Choroid plexus epithelial cell (primary cell): ENCODE measurements at regions not wholly inside any gene's neighbourhood (a gene's known extent, or its start where the extent isn't known, plus 50 kb on each side); places are given as distances from the start of the nearest gene placed in this dataset.

Experiments used
- DNase-seq: peaks from one replicate; pipeline ENCODE4 v3.0.0-alpha.2; 2010; ENCODE audit warnings: low read depth
- H3K4me3 ChIP-seq: 2 replicates; pipeline ENCODE4 v1.5.1; 2011; ENCODE audit warnings: low read depth, mild to moderate bottlenecking, control low read depth, low read length, moderate library complexity
- CTCF ChIP-seq: conservative IDR thresholded peaks from 2 replicates; pipeline ENCODE4 v1.5.1; 2011; ENCODE audit warnings: low read depth, mild to moderate bottlenecking, control low read depth, inconsistent platforms, low read length, moderate library complexity

GRCh38 chr7:13414661-13415107, 574.8 kb downstream of the ETV1 start:
- no peak overlapping the region for H3K4me3 ChIP-seq
- DNase-seq, result peak; percentile 31
- TF ChIP-seq CTCF, result no peak

DNA sequence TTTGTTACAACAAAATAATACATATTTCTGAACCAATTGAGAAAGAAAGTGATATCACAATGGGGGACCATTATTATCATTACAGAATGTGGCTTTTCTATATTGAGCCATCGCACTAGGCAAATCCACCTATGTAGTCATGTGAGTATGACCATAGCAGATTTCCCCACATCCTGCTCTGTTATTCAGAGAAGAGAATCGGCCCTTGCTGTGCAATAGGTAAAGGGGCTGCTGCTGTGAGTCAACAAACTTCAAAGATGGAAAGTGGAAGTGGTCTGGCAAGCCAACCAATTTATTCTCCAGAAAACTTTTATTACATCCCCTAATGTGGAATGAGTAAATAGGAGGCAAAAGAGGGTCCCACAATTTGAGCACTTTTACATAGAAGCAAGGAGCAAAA, 573.4 kb downstream of the ETV1 start:
- no peak for TF ChIP-seq CTCF
- peak; percentile 4 for DNase-seq
- no peak overlapping the region for H3K4me3 ChIP-seq

DNA sequence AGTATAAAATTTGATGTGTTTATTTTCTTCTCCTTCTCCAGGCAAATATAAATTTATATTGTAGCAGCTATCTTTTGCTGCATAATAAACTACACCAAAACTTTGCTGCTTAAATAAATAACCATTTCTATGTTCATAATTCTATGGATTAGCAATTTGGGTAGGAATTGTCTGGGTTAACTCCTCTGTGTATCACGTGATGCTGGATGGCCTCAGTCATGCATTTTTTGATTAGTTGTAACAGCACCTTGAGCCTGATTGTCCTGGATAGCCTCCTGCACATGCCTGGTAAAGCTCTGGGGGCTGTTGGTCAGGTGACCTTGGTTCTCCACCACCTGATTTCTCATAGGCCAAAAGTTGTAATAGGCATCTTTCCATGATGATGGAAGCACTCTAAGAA, 572.9 kb downstream of the ETV1 start:
- no peak for TF ChIP-seq CTCF
- no peak for DNase-seq

GRCh38 chr7:13420726-13421125, 568.7 kb downstream of the ETV1 start:
- no peak for DNase-seq
- no peak overlapping the region for H3K4me3 ChIP-seq
- TF ChIP-seq CTCF, result no peak

More for the DNA sequence above, 572.9 kb downstream of the ETV1 start:
- H3K4me3 ChIP-seq, result no peak overlapping the region

DNA sequence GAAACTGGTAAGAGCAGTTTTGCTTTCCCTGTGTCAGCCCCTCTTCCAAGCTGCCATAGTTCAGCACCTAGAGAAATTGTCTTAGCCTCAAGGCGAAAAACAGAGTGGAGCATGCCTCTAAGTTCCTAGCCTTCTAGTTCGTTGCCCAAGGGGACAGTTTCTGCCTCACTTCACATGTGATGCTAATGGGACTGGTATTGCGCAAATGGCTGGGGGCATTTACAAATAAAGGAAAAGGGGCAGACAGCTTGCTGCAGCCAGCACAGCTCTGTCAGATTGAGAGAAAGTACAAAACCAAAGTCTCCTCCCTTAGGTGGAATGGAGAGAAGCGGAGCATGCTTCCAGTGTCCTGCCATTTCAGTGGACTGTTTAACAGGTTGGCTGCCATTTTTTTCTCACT, 567.7 kb downstream of the ETV1 start:
- no peak for TF ChIP-seq CTCF
- DNase-seq, result no peak
- no peak overlapping the region for H3K4me3 ChIP-seq

DNA sequence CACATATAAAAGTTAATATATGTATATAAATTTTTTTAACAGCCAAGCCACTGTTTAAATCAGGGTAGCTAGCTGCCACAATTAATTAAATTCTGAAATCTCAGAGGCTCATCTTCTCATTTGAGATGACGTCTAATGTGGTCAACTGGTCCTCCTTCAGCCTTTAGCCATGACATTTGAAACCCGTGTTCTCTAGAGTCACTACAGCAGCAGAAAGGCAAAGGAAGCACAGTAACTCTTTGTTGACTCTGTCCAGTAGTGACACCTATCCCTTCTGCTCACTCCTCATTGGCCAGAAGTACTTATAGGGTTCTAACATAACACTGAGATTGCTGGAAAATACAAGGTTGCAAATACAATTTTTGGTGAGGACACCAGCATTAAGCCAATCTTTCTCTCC, 555.5 kb downstream of the ETV1 start:
- DNase-seq, result no peak

DNA sequence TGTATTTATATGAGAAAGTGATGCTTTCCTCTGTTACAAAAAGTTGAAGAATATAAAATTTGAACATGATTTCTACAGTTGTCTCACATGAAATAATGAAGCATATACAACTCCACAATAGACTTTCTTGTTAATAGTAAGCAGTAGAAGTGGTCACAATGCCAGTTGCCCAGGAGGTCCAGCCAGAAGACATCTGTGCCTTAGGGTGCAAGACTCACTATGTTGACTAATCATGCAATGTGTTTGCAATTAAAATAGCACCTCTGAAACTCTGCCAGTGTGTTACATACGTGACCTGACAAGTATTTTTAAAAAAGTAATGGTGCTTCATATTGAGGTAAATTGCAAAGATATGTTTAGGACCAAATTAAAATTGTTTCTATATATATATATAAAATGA, 547.2 kb downstream of the ETV1 start:
- no peak overlapping the region for H3K4me3 ChIP-seq
- DNase-seq, result no peak
- TF ChIP-seq CTCF, result no peak

More for the DNA sequence above, 555.5 kb downstream of the ETV1 start:
- no peak overlapping the region for H3K4me3 ChIP-seq
- no peak for TF ChIP-seq CTCF
